ENCODE measurements at regions not wholly inside any gene's neighbourhood (a gene's known extent, or its start where the extent isn't known, plus 50 kb on each side); places are given as distances from the start of the nearest gene placed in this dataset.

GRCh38 chr10:128898133-128898915 lies 568.7 kb upstream of the MGMT start:
- TF ChIP-seq CTCF (IDR thresholded peaks at IDR 0.05) (no peak), SMC3 (IDR thresholded peaks at IDR 0.05; ENCODE audit: low read depth, low read length) (no peak), RAD21 (IDR thresholded peaks at IDR 0.05; ENCODE audit: low read length) (no peak), EZH2phosphoT487 (IDR thresholded peaks at IDR 0.05; ENCODE audit: borderline replicate concordance, low read depth) (no peak), REST (IDR thresholded peaks at IDR 0.05; ENCODE audit: low read depth, low read length) (no peak), RXRA (IDR thresholded peaks at IDR 0.05; ENCODE audit: borderline replicate concordance, low read depth) (no peak)
